Vagina (tissue), 2 donors: ENCODE measurements at regions not wholly inside any gene's neighbourhood (a gene's known extent, or its start where the extent isn't known, plus 50 kb on each side); places are given as distances from the start of the nearest gene placed in this dataset.

Experiments
- DNase-seq, 2 donors: peaks; one replicate each; pipeline ENCODE4 v3.0.0-alpha.2; 2017; ENCODE audit errors: extremely low spot score in 2 of 2
- H3K27ac ChIP-seq: fragments of 200-600 bp; sonication (generic); one replicate; pipeline ENCODE4 v1.5.1; 2019
- H3K27me3 ChIP-seq: fragments of 200-600 bp; sonication (generic); one replicate; pipeline ENCODE4 v1.5.1; 2019
- H3K36me3 ChIP-seq, 2 donors: fragments of 200-600 bp; sonication (generic); one replicate each; pipeline ENCODE4 v1.5.1; 2017 to 2019
- H3K4me1 ChIP-seq: fragments of 200-600 bp; sonication (generic); one replicate; pipeline ENCODE4 v1.5.1; 2019
- H3K4me3 ChIP-seq, 2 donors: fragments of 200-600 bp; sonication (generic); 1 replicate in 1 of 2; 2 replicates in 1 of 2; pipeline ENCODE4 v1.5.1; 2016 to 2019
- H3K9me3 ChIP-seq: fragments of 200-600 bp; sonication (generic); one replicate; pipeline ENCODE4 v1.5.1; 2019
- POLR2A ChIP-seq, 2 donors: fragments of 450-650 bp; IDR thresholded peaks; one replicate each; pipeline ENCODE4 v1.6.1; 2017; ENCODE audit warnings: antibody characterized with exemption in 2 of 2, mild to moderate bottlenecking in 2 of 2, moderate library complexity in 2 of 2
- POLR2AphosphoS5 ChIP-seq, 2 donors: sonication (generic); formaldehyde crosslinking; IDR thresholded peaks; one replicate each; pipeline ENCODE4 v1.9.0; 2017; ENCODE audit warnings: antibody characterized with exemption in 2 of 2, mild to moderate bottlenecking in 2 of 2, low read depth in 1 of 2; ENCODE audit not compliant: insufficient read depth in 1 of 2
- intact Hi-C: fragments of 100-400 bp; cut with DNase I; formaldehyde crosslinking; loops from one replicate; pipeline ENCODE4 v1.15.1; 2023
- TF ChIP-seq, protein P1 (sequence below), 3 experiments: fragments of 450-650 bp in 2 of 3; fragments of 200-600 bp in 1 of 3; sonication (generic) in 1 of 3; IDR thresholded peaks; one replicate each; pipeline ENCODE4 v1.5.1; 2017 to 2019; ENCODE audit warnings: antibody characterized with exemption in 3 of 3, mild to moderate bottlenecking in 2 of 3, moderate library complexity in 2 of 3

DNA sequence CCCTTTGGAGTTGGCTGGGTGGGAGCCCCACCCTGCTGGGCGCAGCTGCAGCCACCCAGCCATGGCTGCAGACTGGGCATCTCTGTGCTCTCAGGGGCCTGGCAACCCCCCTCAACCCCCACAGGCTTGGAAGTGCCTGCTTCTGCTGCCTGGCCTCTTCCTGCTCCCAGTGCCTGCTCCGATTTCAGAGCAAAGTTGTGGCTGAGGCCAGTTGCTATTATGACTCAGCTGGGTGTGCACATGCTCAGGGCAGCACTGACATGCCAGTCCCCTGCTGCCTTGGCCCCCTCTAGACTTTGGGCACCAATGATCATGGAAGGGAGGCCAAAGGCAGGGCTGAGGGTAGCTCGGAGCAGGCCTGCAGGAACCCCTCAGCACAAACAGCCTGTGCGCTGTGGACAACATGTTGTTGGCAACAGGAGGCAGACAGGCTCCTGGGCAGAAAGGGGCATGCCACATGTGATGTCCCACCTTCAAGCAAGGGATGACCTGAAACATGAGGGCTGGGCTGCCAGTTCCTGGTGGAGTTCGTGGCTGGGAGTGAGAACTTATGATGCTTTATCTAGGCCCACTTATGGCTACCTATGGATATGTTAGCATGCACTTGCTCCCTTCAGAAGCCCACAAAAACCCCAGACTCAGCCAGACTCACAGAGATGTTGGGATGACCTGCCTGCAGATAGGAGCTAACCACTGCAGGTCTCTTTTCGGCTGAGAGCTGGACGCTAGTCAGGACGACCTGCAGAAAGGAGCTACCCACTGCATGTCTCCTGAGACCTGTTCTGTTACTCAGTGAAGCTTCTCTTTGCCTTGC lies 96.4 kb upstream of the AMOTL1 start:
- intact Hi-C loops, result no loop called here
- no peak overlapping the region for H3K27ac ChIP-seq
- peak in 1 of 2 donors; percentile 71 for DNase-seq
- TF ChIP-seq, protein P1, sequence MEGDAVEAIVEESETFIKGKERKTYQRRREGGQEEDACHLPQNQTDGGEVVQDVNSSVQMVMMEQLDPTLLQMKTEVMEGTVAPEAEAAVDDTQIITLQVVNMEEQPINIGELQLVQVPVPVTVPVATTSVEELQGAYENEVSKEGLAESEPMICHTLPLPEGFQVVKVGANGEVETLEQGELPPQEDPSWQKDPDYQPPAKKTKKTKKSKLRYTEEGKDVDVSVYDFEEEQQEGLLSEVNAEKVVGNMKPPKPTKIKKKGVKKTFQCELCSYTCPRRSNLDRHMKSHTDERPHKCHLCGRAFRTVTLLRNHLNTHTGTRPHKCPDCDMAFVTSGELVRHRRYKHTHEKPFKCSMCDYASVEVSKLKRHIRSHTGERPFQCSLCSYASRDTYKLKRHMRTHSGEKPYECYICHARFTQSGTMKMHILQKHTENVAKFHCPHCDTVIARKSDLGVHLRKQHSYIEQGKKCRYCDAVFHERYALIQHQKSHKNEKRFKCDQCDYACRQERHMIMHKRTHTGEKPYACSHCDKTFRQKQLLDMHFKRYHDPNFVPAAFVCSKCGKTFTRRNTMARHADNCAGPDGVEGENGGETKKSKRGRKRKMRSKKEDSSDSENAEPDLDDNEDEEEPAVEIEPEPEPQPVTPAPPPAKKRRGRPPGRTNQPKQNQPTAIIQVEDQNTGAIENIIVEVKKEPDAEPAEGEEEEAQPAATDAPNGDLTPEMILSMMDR (IDR thresholded peaks at IDR 0.05), result no peak
- TF ChIP-seq POLR2AphosphoS5 (IDR thresholded peaks at IDR 0.05; ENCODE audit: insufficient read depth in 1 of 2, low read depth in 1 of 2) (no peak), POLR2A (IDR thresholded peaks at IDR 0.05) (no peak)
- no peaks in the 10 kb centered on the region for H3K27me3 ChIP-seq
- no peak overlapping the region for H3K4me3 ChIP-seq
- H3K36me3 ChIP-seq, result no peaks in the 10 kb centered on the region
- no peaks in the 10 kb centered on the region for H3K9me3 ChIP-seq
- H3K4me1 ChIP-seq, result no peaks in the 10 kb centered on the region

DNA sequence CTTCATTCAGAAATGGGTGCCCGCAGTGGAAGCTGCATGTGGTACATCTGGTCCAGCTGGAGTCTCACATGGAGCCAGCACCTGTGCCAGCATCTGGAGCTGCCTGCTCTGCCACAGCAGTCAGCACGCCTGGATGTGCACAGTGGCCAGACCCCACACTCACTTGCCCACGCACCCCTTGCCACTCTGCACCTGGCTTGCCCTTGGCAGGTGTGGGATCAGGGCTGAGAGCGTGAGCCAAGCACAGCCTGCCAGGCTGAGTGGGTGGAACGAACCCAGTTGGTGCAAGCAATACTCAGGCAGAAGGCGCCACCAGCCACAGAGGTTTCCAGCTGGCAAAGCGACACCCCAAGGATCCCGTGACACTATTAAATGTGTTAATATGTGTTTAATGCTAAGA lies 95.5 kb upstream of the AMOTL1 start:
- TF ChIP-seq, protein P1 (IDR thresholded peaks at IDR 0.05), result no peak
- TF ChIP-seq POLR2A (IDR thresholded peaks at IDR 0.05), result no peak
- no peak for TF ChIP-seq POLR2AphosphoS5 (IDR thresholded peaks at IDR 0.05; ENCODE audit: insufficient read depth in 1 of 2, low read depth in 1 of 2)
- DNase-seq, result peak in 1 of 2 donors; percentile 78
- intact Hi-C loops, result no loop called here
- Histone ChIP-seq H3K4me1 (no peaks in the 10 kb centered on the region), H3K9me3 (no peaks in the 10 kb centered on the region), H3K27me3 (no peaks in the 10 kb centered on the region), H3K4me3 (no peak overlapping the region), H3K27ac (no peak overlapping the region), H3K36me3 (no peaks in the 10 kb centered on the region)

DNA sequence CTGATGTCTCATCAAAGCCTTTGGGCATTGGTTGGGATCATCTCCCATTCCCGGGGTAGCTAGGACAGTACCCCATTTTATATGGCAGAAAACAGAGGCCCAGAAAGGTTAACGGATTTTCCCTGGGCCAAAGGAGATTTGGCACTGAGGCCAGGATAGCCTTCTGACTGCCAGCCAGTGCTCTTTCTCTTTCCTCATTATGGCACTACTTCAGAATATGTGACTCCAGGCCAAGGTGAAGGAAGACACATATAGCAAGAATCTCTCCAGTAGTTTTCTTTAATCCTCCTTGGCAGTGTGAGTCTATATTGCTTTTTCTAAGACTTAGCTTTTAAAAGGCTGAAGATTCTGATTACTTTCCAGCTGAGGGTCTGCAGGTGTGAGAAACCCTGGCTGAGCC lies 94.8 kb upstream of the AMOTL1 start:
- no peaks in the 10 kb centered on the region for H3K4me1 ChIP-seq
- no peak overlapping the region for H3K27ac ChIP-seq
- H3K9me3 ChIP-seq, result no peaks in the 10 kb centered on the region
- H3K27me3 ChIP-seq, result no peaks in the 10 kb centered on the region
- H3K4me3 ChIP-seq, result no peak overlapping the region
- DNase-seq, result no peak
- TF ChIP-seq POLR2AphosphoS5 (IDR thresholded peaks at IDR 0.05; ENCODE audit: insufficient read depth in 1 of 2, low read depth in 1 of 2) (no peak), POLR2A (IDR thresholded peaks at IDR 0.05) (no peak)
- TF ChIP-seq, protein P1 (IDR thresholded peaks at IDR 0.05), result no peak
- intact Hi-C loops, result no loop called here
- H3K36me3 ChIP-seq, result no peaks in the 10 kb centered on the region

DNA sequence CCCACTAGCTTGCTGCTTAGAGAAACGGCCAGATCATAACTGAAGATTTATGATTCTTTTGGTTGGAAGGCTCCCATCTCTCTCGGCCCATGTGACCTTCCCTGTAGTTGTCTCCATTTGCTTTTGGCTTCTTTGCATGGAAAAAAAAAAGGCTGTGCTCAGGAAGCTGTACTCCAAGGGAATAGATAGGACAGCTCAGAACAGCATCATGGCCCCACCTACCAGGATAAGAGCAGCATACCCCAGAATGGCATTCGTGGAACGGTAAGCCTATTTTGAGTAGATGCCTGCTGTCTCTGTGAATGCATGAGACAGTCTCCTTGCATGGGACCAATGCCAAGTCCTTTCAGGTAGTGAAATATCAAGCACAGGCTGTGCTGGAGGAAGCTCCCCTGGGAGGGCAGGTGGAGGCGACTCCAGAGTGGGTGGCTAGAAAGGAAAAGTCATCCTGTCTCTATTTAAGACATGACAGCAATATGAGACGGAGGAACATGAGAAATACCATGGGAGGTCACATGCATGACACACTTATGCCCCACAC lies 94.1 kb upstream of the AMOTL1 start:
- TF ChIP-seq POLR2A (IDR thresholded peaks at IDR 0.05) (no peak), POLR2AphosphoS5 (IDR thresholded peaks at IDR 0.05; ENCODE audit: insufficient read depth in 1 of 2, low read depth in 1 of 2) (no peak)
- TF ChIP-seq, protein P1 (IDR thresholded peaks at IDR 0.05), result no peak
- H3K9me3 ChIP-seq, result no peaks in the 10 kb centered on the region
- H3K4me1 ChIP-seq, result no peaks in the 10 kb centered on the region
- DNase-seq, result peak in 1 of 2 donors; percentile 62
- no peaks in the 10 kb centered on the region for H3K36me3 ChIP-seq
- intact Hi-C loops, result no loop called here
- H3K27me3 ChIP-seq, result no peaks in the 10 kb centered on the region
- no peak overlapping the region for H3K27ac ChIP-seq
- H3K4me3 ChIP-seq, result no peak overlapping the region

DNA sequence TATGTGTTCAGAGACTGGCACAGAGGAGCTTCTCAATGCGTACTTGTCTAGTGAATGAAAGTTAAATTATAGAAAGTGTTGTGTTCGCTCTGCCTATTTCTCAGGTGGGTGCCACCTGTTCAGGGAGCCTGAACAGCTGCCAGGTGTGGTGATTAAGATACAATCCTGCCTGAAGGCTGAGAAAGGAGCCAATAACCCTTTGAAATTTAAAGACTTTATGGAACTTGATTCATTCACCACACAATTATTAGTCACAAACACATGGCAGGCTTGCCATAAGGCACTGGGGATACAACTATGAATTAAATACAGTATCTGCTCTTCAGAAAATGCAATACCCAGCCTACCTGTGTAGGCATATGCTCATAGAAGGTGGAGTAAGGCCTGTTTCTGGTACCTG lies 92.9 kb upstream of the AMOTL1 start:
- Histone ChIP-seq H3K36me3 (no peaks in the 10 kb centered on the region), H3K4me1 (no peaks in the 10 kb centered on the region), H3K4me3 (no peak overlapping the region), H3K9me3 (no peaks in the 10 kb centered on the region), H3K27ac (no peak overlapping the region), H3K27me3 (no peaks in the 10 kb centered on the region)
- no peak for DNase-seq
- TF ChIP-seq POLR2A (IDR thresholded peaks at IDR 0.05), result no peak
- TF ChIP-seq, protein P1 (IDR thresholded peaks at IDR 0.05), result no peak
- TF ChIP-seq POLR2AphosphoS5 (IDR thresholded peaks at IDR 0.05; ENCODE audit: insufficient read depth in 1 of 2, low read depth in 1 of 2), result no peak
- intact Hi-C loops, result no loop called here
